ENCODE measurements at regions not wholly inside any gene's neighbourhood (a gene's known extent, or its start where the extent isn't known, plus 50 kb on each side); places are given as distances from the start of the nearest gene placed in this dataset.

DNA sequence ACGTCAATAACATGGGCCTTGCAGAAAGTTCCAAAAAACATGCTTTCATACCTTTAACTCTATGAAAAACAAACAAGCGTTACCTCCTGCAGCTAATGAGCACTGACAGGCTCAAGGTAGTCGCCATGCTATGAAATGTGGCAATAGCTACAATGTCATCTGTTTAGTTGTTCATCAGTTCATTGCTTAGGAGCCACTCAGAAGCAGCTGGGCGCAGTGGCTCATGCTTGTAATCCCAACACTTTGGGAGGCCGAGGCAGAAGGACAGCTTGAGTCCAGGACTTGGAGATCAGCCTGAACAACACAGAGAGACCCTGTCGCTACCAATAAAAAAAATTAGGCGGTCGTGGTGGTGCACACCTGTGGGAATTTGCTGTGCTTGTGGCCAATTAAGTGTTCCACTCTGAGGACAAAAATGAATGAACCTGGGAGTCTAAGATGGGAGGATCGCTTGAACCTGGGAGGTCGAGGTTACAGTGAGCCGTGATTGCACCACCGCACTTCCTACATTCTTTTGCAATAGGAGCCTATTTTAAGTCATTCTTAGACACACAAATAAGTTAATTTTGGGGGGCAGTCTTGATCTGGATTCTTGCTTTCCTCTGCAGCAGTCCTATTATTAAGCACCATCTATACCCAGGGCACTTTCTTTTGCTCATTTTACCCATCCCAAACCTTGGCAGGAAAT lies 276.2 kb upstream of the KLF14 start:
- TF ChIP-seq, protein P1, sequence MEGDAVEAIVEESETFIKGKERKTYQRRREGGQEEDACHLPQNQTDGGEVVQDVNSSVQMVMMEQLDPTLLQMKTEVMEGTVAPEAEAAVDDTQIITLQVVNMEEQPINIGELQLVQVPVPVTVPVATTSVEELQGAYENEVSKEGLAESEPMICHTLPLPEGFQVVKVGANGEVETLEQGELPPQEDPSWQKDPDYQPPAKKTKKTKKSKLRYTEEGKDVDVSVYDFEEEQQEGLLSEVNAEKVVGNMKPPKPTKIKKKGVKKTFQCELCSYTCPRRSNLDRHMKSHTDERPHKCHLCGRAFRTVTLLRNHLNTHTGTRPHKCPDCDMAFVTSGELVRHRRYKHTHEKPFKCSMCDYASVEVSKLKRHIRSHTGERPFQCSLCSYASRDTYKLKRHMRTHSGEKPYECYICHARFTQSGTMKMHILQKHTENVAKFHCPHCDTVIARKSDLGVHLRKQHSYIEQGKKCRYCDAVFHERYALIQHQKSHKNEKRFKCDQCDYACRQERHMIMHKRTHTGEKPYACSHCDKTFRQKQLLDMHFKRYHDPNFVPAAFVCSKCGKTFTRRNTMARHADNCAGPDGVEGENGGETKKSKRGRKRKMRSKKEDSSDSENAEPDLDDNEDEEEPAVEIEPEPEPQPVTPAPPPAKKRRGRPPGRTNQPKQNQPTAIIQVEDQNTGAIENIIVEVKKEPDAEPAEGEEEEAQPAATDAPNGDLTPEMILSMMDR (IDR thresholded peaks at IDR 0.05; ENCODE audit: insufficient read depth, low read depth, low read length) = no peak
- POLR2A ChIA-PET = no interaction called here
- DNase-seq (ENCODE audit: low read depth) = no peak
- H3K36me3 ChIP-seq (ENCODE audit: control insufficient read depth, insufficient read depth, low read length) = 0 out of 2 replicates have a peak, but pooled peaks cover 1% of the 10 kb centered on the region
- CTCF ChIA-PET = interaction anchor here (1.2 to 3.5 kb wide), 3 partner anchors 30 to 113 kb away, joined by 4 to 33 read pairs (median 10); no protein-coding TSS in a partner anchor
- H3K4me3 ChIP-seq (ENCODE audit: low read depth, low read length) = no peak overlapping the region
- no peaks in the 10 kb centered on the region for H3K27me3 ChIP-seq (ENCODE audit: control insufficient read depth, insufficient read depth, low read length)

DNA sequence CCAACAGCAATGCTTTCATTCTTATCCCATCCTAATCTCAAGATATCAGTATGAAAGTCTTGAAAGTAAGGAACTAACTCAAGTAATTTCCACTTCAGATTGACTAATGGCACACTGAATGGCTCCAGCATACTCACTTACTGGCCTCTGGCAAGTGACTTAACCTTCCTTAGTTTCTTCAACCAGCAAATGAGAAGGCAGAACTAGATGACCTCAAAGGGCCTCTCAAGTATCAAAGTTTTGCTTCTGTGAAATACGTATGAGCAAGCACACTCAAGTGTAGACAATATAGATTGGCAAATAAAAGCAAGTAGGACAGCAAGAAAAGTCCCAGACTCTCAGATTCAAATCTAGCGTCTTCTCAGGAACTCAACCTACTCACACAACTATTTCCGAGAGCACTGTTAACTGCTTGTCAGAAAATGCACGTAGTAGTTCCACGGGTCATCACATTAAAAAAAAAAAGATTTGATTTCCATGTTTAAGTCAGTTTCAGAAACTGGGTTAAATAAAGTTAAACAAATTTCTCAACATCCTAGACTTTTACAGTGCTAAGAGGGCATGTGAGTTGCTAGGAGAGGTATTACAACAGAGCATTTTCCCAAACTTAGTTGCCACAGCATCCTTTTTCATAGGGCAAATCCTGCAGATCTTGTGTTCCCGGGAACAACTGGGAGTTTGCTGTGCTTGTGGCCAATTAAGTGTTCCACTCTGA lies 276.9 kb upstream of the KLF14 start:
- no peak for DNase-seq (ENCODE audit: low read depth)
- H3K36me3 ChIP-seq (ENCODE audit: control insufficient read depth, insufficient read depth, low read length) = no peaks in the 10 kb centered on the region
- TF ChIP-seq, protein P1 (IDR thresholded peaks at IDR 0.05; ENCODE audit: insufficient read depth, low read depth, low read length) = no peak
- H3K27me3 ChIP-seq (ENCODE audit: control insufficient read depth, insufficient read depth, low read length) = no peaks in the 10 kb centered on the region
- ChIA-PET POLR2A (no interaction called here), CTCF (interaction anchor here (1.9 kb wide), 1 partner anchor 29 kb away, joined by 10 read pairs; no protein-coding TSS in a partner anchor)
- no peak overlapping the region for H3K4me3 ChIP-seq (ENCODE audit: low read depth, low read length)

DNA sequence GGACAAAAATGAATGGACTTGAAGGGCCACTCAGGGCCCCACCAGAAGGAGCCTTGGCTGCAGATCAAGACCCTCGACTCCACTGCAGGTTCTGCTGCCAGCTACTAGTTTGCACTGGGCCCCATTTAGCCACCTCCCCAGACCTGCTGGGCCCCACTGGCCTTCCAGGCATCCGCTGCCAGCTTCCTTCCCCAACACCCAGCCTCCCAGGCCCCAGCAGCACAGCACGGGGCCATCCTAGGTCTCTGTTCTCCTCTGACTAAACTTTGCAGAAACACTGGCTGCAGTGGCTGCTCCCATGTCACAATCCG lies 277.4 kb upstream of the KLF14 start:
- ChIA-PET CTCF (no interaction called here), POLR2A (no interaction called here)
- Histone ChIP-seq H3K27me3 (ENCODE audit: control insufficient read depth, insufficient read depth, low read length) (no peaks in the 10 kb centered on the region), H3K4me3 (ENCODE audit: low read depth, low read length) (no peak overlapping the region), H3K36me3 (ENCODE audit: control insufficient read depth, insufficient read depth, low read length) (no peaks in the 10 kb centered on the region)
- DNase-seq (ENCODE audit: low read depth) = no peak
- TF ChIP-seq, protein P1 (IDR thresholded peaks at IDR 0.05; ENCODE audit: insufficient read depth, low read depth, low read length) = no peak

DNA sequence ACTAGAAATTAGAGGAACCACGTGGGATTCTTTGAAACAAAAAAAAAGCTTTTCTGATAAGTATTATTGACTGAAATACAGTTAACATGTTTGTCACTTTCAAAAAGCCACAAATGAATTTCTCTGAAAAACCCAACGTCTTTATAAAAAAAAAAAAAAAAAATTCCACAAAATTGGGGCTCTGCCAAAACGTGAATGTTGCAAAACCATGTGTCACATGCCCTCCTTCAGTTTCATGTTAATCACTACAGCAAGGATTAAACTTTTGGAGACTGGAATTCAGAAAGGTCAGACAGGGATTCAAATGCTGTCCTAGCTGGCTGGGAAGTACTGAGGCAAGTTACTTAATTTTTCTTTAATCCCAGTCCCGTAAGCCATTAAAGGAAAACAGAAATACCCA lies 278.0 kb upstream of the KLF14 start:
- ChIA-PET CTCF (interaction anchor here (0.7 to 1.0 kb wide), 4 partner anchors 28 to 115 kb away, joined by 3 to 4 read pairs (median 3); no protein-coding TSS in a partner anchor), POLR2A (no interaction called here)
- Histone ChIP-seq H3K27me3 (ENCODE audit: control insufficient read depth, insufficient read depth, low read length) (no peaks in the 10 kb centered on the region), H3K4me3 (ENCODE audit: low read depth, low read length) (no peak overlapping the region), H3K36me3 (ENCODE audit: control insufficient read depth, insufficient read depth, low read length) (no peaks in the 10 kb centered on the region)
- no peak for DNase-seq (ENCODE audit: low read depth)
- TF ChIP-seq, protein P1 (IDR thresholded peaks at IDR 0.05; ENCODE audit: insufficient read depth, low read depth, low read length) = no peak

DNA sequence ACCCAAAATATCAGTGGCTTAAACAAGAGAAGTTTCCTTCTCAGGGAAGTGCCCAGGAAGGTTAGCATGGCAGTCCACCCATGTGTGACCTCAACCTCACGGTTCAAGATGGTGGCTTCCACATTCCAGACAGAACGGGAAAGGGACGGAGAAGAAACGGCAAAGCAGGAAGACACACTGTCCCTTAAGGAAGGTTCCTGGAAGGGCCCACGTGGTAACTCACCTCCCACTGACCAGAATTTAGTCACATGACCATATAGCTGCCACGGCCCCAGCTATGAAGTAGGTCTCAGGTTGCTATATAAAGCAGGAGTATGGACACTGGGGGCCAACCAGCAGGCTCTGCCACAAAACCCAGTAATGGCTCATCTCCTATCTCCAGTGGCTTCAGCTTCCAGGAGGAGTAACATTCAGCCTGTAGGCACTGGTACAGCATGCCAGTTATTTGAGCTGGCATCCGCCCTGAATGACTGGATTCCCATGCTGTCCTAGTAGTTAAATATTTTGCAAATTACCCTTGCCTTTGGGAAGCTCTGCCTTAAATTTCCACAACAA lies 278.5 kb upstream of the KLF14 start:
- ChIA-PET CTCF (interaction anchor here (0.7 to 2.6 kb wide), 6 partner anchors 14 to 116 kb away, joined by 3 to 9 read pairs (median 3); no protein-coding TSS in a partner anchor), POLR2A (interaction anchor here (1.3 kb wide), 1 partner anchor 99 kb away, joined by 3 read pairs; no protein-coding TSS in a partner anchor)
- TF ChIP-seq, protein P1 (IDR thresholded peaks at IDR 0.05; ENCODE audit: insufficient read depth, low read depth, low read length) = no peak
- Histone ChIP-seq H3K4me3 (ENCODE audit: low read depth, low read length) (no peak overlapping the region), H3K36me3 (ENCODE audit: control insufficient read depth, insufficient read depth, low read length) (no peaks in the 10 kb centered on the region), H3K27me3 (ENCODE audit: control insufficient read depth, insufficient read depth, low read length) (no peaks in the 10 kb centered on the region)
- DNase-seq (ENCODE audit: low read depth) = no peak

Measured in BJ (cell line).